ENCODE measurements at regions not wholly inside any gene's neighbourhood (a gene's known extent, or its start where the extent isn't known, plus 50 kb on each side); places are given as distances from the start of the nearest gene placed in this dataset.

DNA sequence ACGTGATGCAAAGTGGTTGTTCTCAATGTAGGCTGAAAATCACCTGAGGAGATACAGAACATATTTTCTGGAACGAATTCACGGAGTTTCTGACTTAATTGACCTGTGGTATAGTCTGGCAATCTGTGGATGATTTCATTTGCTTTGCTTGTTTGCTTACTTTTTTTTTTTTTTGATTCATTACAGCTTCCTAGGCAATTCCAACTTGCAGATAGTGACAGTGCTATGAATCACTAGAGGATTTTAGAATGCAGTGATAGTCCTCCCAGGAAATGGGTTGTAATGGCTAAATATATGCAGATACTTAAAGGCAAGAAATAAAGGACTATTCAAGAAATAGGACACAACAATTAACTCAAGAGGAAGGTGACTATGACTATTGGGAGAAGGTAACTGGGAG lies 1378.1 kb upstream of the PRMT6 start:
- TF ChIP-seq, protein P1, sequence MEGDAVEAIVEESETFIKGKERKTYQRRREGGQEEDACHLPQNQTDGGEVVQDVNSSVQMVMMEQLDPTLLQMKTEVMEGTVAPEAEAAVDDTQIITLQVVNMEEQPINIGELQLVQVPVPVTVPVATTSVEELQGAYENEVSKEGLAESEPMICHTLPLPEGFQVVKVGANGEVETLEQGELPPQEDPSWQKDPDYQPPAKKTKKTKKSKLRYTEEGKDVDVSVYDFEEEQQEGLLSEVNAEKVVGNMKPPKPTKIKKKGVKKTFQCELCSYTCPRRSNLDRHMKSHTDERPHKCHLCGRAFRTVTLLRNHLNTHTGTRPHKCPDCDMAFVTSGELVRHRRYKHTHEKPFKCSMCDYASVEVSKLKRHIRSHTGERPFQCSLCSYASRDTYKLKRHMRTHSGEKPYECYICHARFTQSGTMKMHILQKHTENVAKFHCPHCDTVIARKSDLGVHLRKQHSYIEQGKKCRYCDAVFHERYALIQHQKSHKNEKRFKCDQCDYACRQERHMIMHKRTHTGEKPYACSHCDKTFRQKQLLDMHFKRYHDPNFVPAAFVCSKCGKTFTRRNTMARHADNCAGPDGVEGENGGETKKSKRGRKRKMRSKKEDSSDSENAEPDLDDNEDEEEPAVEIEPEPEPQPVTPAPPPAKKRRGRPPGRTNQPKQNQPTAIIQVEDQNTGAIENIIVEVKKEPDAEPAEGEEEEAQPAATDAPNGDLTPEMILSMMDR (IDR thresholded peaks at IDR 0.05; ENCODE audit: insufficient read depth, low read depth, low read length, missing control alignments): no peak
- no peak for DNase-seq (ENCODE audit: low read depth)
- no peak overlapping the region for H3K4me3 ChIP-seq (ENCODE audit: low read depth, low read length)

GRCh38 chr1:105684714-105685113 lies 1371.8 kb upstream of the PRMT6 start:
- DNase-seq (ENCODE audit: low read depth): no peak
- TF ChIP-seq, protein P1 (IDR thresholded peaks at IDR 0.05; ENCODE audit: insufficient read depth, low read depth, low read length, missing control alignments): no peak
- no peak overlapping the region for H3K4me3 ChIP-seq (ENCODE audit: low read depth, low read length)

- DNase-seq (ENCODE audit: low read depth): no peak
- TF ChIP-seq, protein P1 (IDR thresholded peaks at IDR 0.05; ENCODE audit: insufficient read depth, low read depth, low read length, missing control alignments): no peak
- H3K4me3 ChIP-seq (ENCODE audit: low read depth, low read length): no peak overlapping the region
These were observed 1370.4 kb upstream of the PRMT6 start for GRCh38 chr1:105686026-105686425.

GRCh38 chr1:105686874-105687690 lies 1369.4 kb upstream of the PRMT6 start:
- TF ChIP-seq, protein P1 (IDR thresholded peaks at IDR 0.05; ENCODE audit: insufficient read depth, low read depth, low read length, missing control alignments): no peak
- H3K4me3 ChIP-seq (ENCODE audit: low read depth, low read length): no peak overlapping the region
- no peak for DNase-seq (ENCODE audit: low read depth)

DNA sequence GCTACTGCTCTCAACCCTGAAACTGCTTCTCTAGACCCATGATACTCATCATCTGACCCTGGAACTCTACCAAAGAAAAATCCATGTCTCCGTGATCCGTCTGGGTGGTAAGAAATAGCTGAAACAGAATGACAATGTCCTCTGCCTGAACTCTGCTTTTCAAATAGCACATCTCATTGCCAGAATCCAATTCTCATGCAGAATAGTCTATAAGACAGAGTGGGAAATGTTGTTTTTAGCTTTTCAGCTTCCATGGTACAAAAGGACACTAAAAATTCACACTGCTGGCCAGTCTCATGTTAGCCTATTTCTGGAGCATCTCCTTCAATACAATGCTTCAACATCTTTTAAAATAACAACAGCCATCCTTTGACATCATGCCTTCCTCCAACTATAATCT lies 1355.8 kb upstream of the PRMT6 start:
- TF ChIP-seq, protein P1 (IDR thresholded peaks at IDR 0.05; ENCODE audit: insufficient read depth, low read depth, low read length, missing control alignments): no peak
- no peak for DNase-seq (ENCODE audit: low read depth)
- H3K4me3 ChIP-seq (ENCODE audit: low read depth, low read length): no peak overlapping the region

- TF ChIP-seq, protein P1 (IDR thresholded peaks at IDR 0.05; ENCODE audit: insufficient read depth, low read depth, low read length, missing control alignments): no peak
- no peak for DNase-seq (ENCODE audit: low read depth)
These were observed 1332.2 kb upstream of the PRMT6 start for GRCh38 chr1:105724286-105724685.

GRCh38 chr1:105730701-105731100 lies 1325.8 kb upstream of the PRMT6 start:
- DNase-seq (ENCODE audit: low read depth): no peak
- TF ChIP-seq, protein P1 (IDR thresholded peaks at IDR 0.05; ENCODE audit: insufficient read depth, low read depth, low read length, missing control alignments): no peak
- H3K4me3 ChIP-seq (ENCODE audit: low read depth, low read length): no peak overlapping the region

More at GRCh38 chr1:105724286-105724685, 1332.2 kb upstream of the PRMT6 start:
- no peak overlapping the region for H3K4me3 ChIP-seq (ENCODE audit: low read depth, low read length)

Data from GM12865 (cell line).